ENCODE measurements at regions not wholly inside any gene's neighbourhood (a gene's known extent, or its start where the extent isn't known, plus 50 kb on each side); places are given as distances from the start of the nearest gene placed in this dataset.

DNA sequence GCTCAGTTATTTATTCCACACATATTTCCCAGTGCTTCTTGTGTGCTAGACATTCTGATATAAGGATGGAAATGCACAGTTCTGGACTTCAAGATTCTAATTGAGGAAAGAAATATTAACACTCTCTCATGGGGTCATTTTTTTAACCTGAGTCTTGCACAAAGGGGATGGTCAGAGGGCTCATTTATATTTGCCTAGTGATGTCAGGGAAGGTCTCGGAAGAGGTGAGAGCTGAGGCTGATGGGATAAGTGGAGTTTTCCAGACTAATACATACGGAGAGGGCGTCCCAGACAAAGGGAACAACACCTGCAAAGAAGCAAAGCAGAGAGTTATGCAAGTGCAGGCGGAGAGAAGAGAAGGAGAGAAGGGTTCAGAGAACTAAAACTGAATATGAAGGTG lies 1304.6 kb upstream of the TENM4 start:
- no peaks in the 10 kb centered on the region for H3K27me3 ChIP-seq (ENCODE audit: control insufficient read depth in 3 of 3, insufficient read depth in 3 of 3, low read length in 3 of 3)
- DNase-seq (no peak), FAIRE-seq (no peak)
- H3K4me1 ChIP-seq (ENCODE audit: control insufficient read depth in 3 of 3, insufficient read depth in 2 of 3, low read depth in 1 of 3, low read length in 2 of 3): no peaks in the 10 kb centered on the region
- 89 to 96% (median 95%) methylated on average over 4 of the region's 4 CpGs for WGBS, 3 donors
- H3K9me3 ChIP-seq (ENCODE audit: control insufficient read depth in 2 of 2, insufficient read depth in 1 of 2, low read depth in 1 of 2, low read length in 1 of 2): no peaks in the 10 kb centered on the region
- H3K36me3 ChIP-seq (ENCODE audit: control insufficient read depth in 3 of 3, insufficient read depth in 2 of 3, low read depth in 1 of 3, low read length in 3 of 3): no peaks in the 10 kb centered on the region
- H3K4me3 ChIP-seq (ENCODE audit: low read depth in 1 of 3, low read length in 3 of 3): no peak overlapping the region
- H3K27ac ChIP-seq (ENCODE audit: low read depth in 1 of 3, low read length in 2 of 3): no peak overlapping the region

- Histone ChIP-seq H3K9me3 (ENCODE audit: control insufficient read depth in 2 of 2, insufficient read depth in 1 of 2, low read depth in 1 of 2, low read length in 1 of 2) (no peaks in the 10 kb centered on the region), H3K36me3 (ENCODE audit: control insufficient read depth in 3 of 3, insufficient read depth in 2 of 3, low read depth in 1 of 3, low read length in 3 of 3) (no peaks in the 10 kb centered on the region), H3K4me3 (ENCODE audit: low read depth in 1 of 3, low read length in 3 of 3) (no peak overlapping the region), H3K27ac (ENCODE audit: low read depth in 1 of 3, low read length in 2 of 3) (no peak overlapping the region), H3K27me3 (ENCODE audit: control insufficient read depth in 3 of 3, insufficient read depth in 3 of 3, low read length in 3 of 3) (no peaks in the 10 kb centered on the region), H3K4me1 (ENCODE audit: control insufficient read depth in 3 of 3, insufficient read depth in 2 of 3, low read depth in 1 of 3, low read length in 2 of 3) (no peaks in the 10 kb centered on the region)
- no peak for DNase-seq
- WGBS, 3 donors: 91 to 92% (median 92%) methylated on average over 2 of the region's 2 CpGs
- no peak for FAIRE-seq
Observed at GRCh38 chr11:80733790-80734189, 1293.0 kb upstream of the TENM4 start.

GRCh38 chr11:80733361-80733760 lies 1292.5 kb upstream of the TENM4 start:
- H3K4me3 ChIP-seq (ENCODE audit: low read depth in 1 of 3, low read length in 3 of 3): no peak overlapping the region
- 92 to 99% (median 98%) methylated on average over 3 of the region's 3 CpGs for WGBS, 3 donors

DNA sequence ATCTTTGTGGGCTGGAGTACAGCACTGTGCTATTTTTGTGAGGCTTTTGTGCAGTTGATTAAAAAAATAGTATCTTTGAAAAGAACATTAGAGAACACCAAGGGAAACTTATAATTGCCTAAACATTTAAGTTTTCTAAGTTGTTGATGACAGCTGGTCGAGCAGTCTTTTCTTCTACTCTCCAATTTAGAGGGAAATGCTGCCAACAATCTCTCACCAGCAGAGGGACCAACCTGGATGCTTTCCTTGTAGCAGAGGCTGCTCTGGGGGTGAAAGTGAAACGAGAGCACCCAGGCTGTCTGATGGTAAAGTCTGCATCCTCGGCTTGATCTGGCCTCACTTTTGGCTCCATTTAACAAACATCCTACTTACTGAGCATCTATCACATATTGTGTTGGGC lies 1286.5 kb upstream of the TENM4 start:
- no peak overlapping the region for H3K27ac ChIP-seq (ENCODE audit: low read depth in 1 of 3, low read length in 2 of 3)
- peak; percentile 51 to 55 for DNase-seq
- no peak overlapping the region for H3K4me3 ChIP-seq (ENCODE audit: low read depth in 1 of 3, low read length in 3 of 3)
- WGBS, 3 donors: 5 to 12% (median 8%) methylated on average over 3 of the region's 3 CpGs
- no peak for FAIRE-seq
- H3K9me3 ChIP-seq (ENCODE audit: control insufficient read depth in 2 of 2, insufficient read depth in 1 of 2, low read depth in 1 of 2, low read length in 1 of 2): no peaks in the 10 kb centered on the region
- H3K4me1 ChIP-seq (ENCODE audit: control insufficient read depth in 3 of 3, insufficient read depth in 2 of 3, low read depth in 1 of 3, low read length in 2 of 3): no peaks in the 10 kb centered on the region
- no peaks in the 10 kb centered on the region for H3K27me3 ChIP-seq (ENCODE audit: control insufficient read depth in 3 of 3, insufficient read depth in 3 of 3, low read length in 3 of 3)
- no peaks in the 10 kb centered on the region for H3K36me3 ChIP-seq (ENCODE audit: control insufficient read depth in 3 of 3, insufficient read depth in 2 of 3, low read depth in 1 of 3, low read length in 3 of 3)

More at GRCh38 chr11:80733361-80733760, 1292.5 kb upstream of the TENM4 start:
- no peak for DNase-seq
- no peaks in the 10 kb centered on the region for H3K36me3 ChIP-seq (ENCODE audit: control insufficient read depth in 3 of 3, insufficient read depth in 2 of 3, low read depth in 1 of 3, low read length in 3 of 3)
- FAIRE-seq: no peak
- H3K4me1 ChIP-seq (ENCODE audit: control insufficient read depth in 3 of 3, insufficient read depth in 2 of 3, low read depth in 1 of 3, low read length in 2 of 3): no peaks in the 10 kb centered on the region
- H3K27me3 ChIP-seq (ENCODE audit: control insufficient read depth in 3 of 3, insufficient read depth in 3 of 3, low read length in 3 of 3): no peaks in the 10 kb centered on the region
- no peaks in the 10 kb centered on the region for H3K9me3 ChIP-seq (ENCODE audit: control insufficient read depth in 2 of 2, insufficient read depth in 1 of 2, low read depth in 1 of 2, low read length in 1 of 2)
- no peak overlapping the region for H3K27ac ChIP-seq (ENCODE audit: low read depth in 1 of 3, low read length in 2 of 3)

- Histone ChIP-seq H3K9me3 (ENCODE audit: control insufficient read depth in 2 of 2, insufficient read depth in 1 of 2, low read depth in 1 of 2, low read length in 1 of 2) (no peaks in the 10 kb centered on the region), H3K27ac (ENCODE audit: low read depth in 1 of 3, low read length in 2 of 3) (no peak overlapping the region), H3K36me3 (ENCODE audit: control insufficient read depth in 3 of 3, insufficient read depth in 2 of 3, low read depth in 1 of 3, low read length in 3 of 3) (no peaks in the 10 kb centered on the region), H3K4me3 (ENCODE audit: low read depth in 1 of 3, low read length in 3 of 3) (no peak overlapping the region), H3K4me1 (ENCODE audit: control insufficient read depth in 3 of 3, insufficient read depth in 2 of 3, low read depth in 1 of 3, low read length in 2 of 3) (no peaks in the 10 kb centered on the region), H3K27me3 (ENCODE audit: control insufficient read depth in 3 of 3, insufficient read depth in 3 of 3, low read length in 3 of 3) (no peaks in the 10 kb centered on the region)
- FAIRE-seq (no peak), DNase-seq (no peak)
Observed at GRCh38 chr11:80726236-80726635, 1285.4 kb upstream of the TENM4 start.

GRCh38 chr11:80724366-80724765 lies 1283.5 kb upstream of the TENM4 start:
- Histone ChIP-seq H3K9me3 (ENCODE audit: control insufficient read depth in 2 of 2, insufficient read depth in 1 of 2, low read depth in 1 of 2, low read length in 1 of 2) (no peaks in the 10 kb centered on the region), H3K4me3 (ENCODE audit: low read depth in 1 of 3, low read length in 3 of 3) (no peak overlapping the region), H3K27me3 (ENCODE audit: control insufficient read depth in 3 of 3, insufficient read depth in 3 of 3, low read length in 3 of 3) (no peaks in the 10 kb centered on the region), H3K36me3 (ENCODE audit: control insufficient read depth in 3 of 3, insufficient read depth in 2 of 3, low read depth in 1 of 3, low read length in 3 of 3) (no peaks in the 10 kb centered on the region), H3K4me1 (ENCODE audit: control insufficient read depth in 3 of 3, insufficient read depth in 2 of 3, low read depth in 1 of 3, low read length in 2 of 3) (no peaks in the 10 kb centered on the region), H3K27ac (ENCODE audit: low read depth in 1 of 3, low read length in 2 of 3) (no peak overlapping the region)
- 65 to 75% (median 67%) methylated on average over 2 of the region's 2 CpGs for WGBS, 3 donors
- FAIRE-seq (no peak), DNase-seq (no peak)

GRCh38 chr11:80722629-80723028 lies 1281.8 kb upstream of the TENM4 start:
- FAIRE-seq (no peak), DNase-seq (no peak)
- WGBS, 3 donors: 86 to 89% (median 88%) methylated on average over 1 of the region's 1 CpG

GRCh38 chr11:80720295-80720694 lies 1279.5 kb upstream of the TENM4 start:
- H3K27ac ChIP-seq (ENCODE audit: low read depth in 1 of 3, low read length in 2 of 3): no peak overlapping the region
- no peak overlapping the region for H3K4me3 ChIP-seq (ENCODE audit: low read depth in 1 of 3, low read length in 3 of 3)
- H3K9me3 ChIP-seq (ENCODE audit: control insufficient read depth in 2 of 2, insufficient read depth in 1 of 2, low read depth in 1 of 2, low read length in 1 of 2): no peaks in the 10 kb centered on the region
- WGBS, 3 donors: 26 to 56% (median 34%) methylated on average over 4 of the region's 4 CpGs
- FAIRE-seq (no peak), DNase-seq (no peak)
- H3K36me3 ChIP-seq (ENCODE audit: control insufficient read depth in 3 of 3, insufficient read depth in 2 of 3, low read depth in 1 of 3, low read length in 3 of 3): no peaks in the 10 kb centered on the region
- no peaks in the 10 kb centered on the region for H3K4me1 ChIP-seq (ENCODE audit: control insufficient read depth in 3 of 3, insufficient read depth in 2 of 3, low read depth in 1 of 3, low read length in 2 of 3)
- no peaks in the 10 kb centered on the region for H3K27me3 ChIP-seq (ENCODE audit: control insufficient read depth in 3 of 3, insufficient read depth in 3 of 3, low read length in 3 of 3)

More at GRCh38 chr11:80722629-80723028, 1281.8 kb upstream of the TENM4 start:
- no peaks in the 10 kb centered on the region for H3K27me3 ChIP-seq (ENCODE audit: control insufficient read depth in 3 of 3, insufficient read depth in 3 of 3, low read length in 3 of 3)
- H3K4me3 ChIP-seq (ENCODE audit: low read depth in 1 of 3, low read length in 3 of 3): no peak overlapping the region
- no peaks in the 10 kb centered on the region for H3K9me3 ChIP-seq (ENCODE audit: control insufficient read depth in 2 of 2, insufficient read depth in 1 of 2, low read depth in 1 of 2, low read length in 1 of 2)
- no peaks in the 10 kb centered on the region for H3K4me1 ChIP-seq (ENCODE audit: control insufficient read depth in 3 of 3, insufficient read depth in 2 of 3, low read depth in 1 of 3, low read length in 2 of 3)
- no peak overlapping the region for H3K27ac ChIP-seq (ENCODE audit: low read depth in 1 of 3, low read length in 2 of 3)
- H3K36me3 ChIP-seq (ENCODE audit: control insufficient read depth in 3 of 3, insufficient read depth in 2 of 3, low read depth in 1 of 3, low read length in 3 of 3): no peaks in the 10 kb centered on the region

- DNase-seq (no peak), FAIRE-seq (no peak)
- no peak overlapping the region for H3K27ac ChIP-seq (ENCODE audit: low read depth in 1 of 3, low read length in 2 of 3)
- no peak overlapping the region for H3K4me3 ChIP-seq (ENCODE audit: low read depth in 1 of 3, low read length in 3 of 3)
- H3K27me3 ChIP-seq (ENCODE audit: control insufficient read depth in 3 of 3, insufficient read depth in 3 of 3, low read length in 3 of 3): no peaks in the 10 kb centered on the region
- H3K4me1 ChIP-seq (ENCODE audit: control insufficient read depth in 3 of 3, insufficient read depth in 2 of 3, low read depth in 1 of 3, low read length in 2 of 3): no peaks in the 10 kb centered on the region
- no peaks in the 10 kb centered on the region for H3K9me3 ChIP-seq (ENCODE audit: control insufficient read depth in 2 of 2, insufficient read depth in 1 of 2, low read depth in 1 of 2, low read length in 1 of 2)
- no peaks in the 10 kb centered on the region for H3K36me3 ChIP-seq (ENCODE audit: control insufficient read depth in 3 of 3, insufficient read depth in 2 of 3, low read depth in 1 of 3, low read length in 3 of 3)
Observed at GRCh38 chr11:80719292-80719646, 1278.4 kb upstream of the TENM4 start.

Measured in small intestine (tissue), 7 donors.